HS-5 (cell line): ENCODE measurements at regions not wholly inside any gene's neighbourhood (a gene's known extent, or its start where the extent isn't known, plus 50 kb on each side); places are given as distances from the start of the nearest gene placed in this dataset.

Experiments used
- DNase-seq: peaks from one replicate; pipeline ENCODE4 v3.0.0-alpha.2; 2012; ENCODE audit warnings: low read depth

- DNase-seq = no peak
Observed at GRCh38 chr16:61323456-61323855, 712.8 kb downstream of the CDH8 start.

- no peak for DNase-seq
Observed at GRCh38 chr16:61320791-61321190, 715.4 kb downstream of the CDH8 start.

DNA sequence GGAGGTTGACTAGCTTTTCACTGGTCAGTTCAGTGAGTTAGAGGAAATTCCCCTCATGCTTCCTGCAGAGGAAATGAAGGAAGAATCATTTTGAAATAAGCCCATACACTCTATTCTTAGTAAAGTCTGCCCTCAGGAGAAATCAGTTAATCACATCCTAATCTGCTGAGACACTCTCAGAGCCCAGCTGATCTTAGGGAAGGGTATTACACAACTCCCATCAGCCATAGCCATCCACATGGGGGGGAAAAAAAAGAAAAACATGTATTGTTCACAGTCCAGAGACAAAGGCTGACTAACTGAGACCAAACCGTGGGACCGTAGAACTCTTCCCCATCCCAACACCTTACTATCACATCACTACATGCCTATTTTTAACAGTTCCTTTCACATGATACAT, 722.3 kb downstream of the CDH8 start:
- DNase-seq = no peak

DNA sequence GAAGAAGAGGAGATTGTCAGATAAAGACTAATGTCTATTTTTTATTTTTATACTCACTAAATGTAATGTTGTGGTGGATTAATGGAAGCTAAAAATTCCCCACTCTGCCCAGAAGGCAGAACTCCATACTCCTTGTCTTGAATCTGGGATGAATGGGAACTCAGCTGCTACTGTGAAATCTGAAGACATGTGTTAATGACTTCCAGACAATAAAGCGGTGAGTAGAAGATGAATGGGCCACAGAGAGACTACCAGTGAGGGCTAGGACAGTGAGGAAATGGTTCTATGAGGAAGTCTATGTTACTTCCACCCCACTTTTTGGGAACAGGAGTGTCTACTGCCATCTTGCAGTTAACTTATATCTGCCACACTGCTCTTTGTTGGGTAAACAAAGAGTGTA, 726.9 kb downstream of the CDH8 start:
- DNase-seq = no peak

DNA sequence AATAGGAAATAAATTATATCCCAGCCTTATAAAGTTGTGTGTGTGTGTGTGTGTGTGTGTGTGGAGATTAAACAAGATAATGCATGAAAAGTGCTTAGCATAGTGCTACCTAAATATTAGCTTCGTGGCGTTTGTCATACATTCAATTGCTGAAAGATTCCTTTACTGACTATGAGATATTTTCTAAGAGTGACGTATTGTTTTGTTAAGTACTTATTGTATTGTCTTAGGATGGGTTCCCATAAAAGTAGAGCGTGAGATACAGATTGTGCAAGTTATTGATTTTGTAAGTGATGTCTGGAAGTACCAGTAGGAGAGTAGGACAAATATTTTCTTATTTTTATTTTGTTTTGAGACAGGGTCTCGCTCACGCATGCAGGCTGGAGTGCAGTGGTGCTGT, 730.0 kb downstream of the CDH8 start:
- no peak for DNase-seq

- no peak for DNase-seq
Observed at GRCh38 chr16:61296814-61297213, 739.4 kb downstream of the CDH8 start.

GRCh38 chr16:61296305-61296704, 739.9 kb downstream of the CDH8 start:
- no peak for DNase-seq

- DNase-seq = no peak
Observed at GRCh38 chr16:61295311-61295710, 740.9 kb downstream of the CDH8 start.

- no peak for DNase-seq
Observed at GRCh38 chr16:61289141-61289540, 747.1 kb downstream of the CDH8 start.

DNA sequence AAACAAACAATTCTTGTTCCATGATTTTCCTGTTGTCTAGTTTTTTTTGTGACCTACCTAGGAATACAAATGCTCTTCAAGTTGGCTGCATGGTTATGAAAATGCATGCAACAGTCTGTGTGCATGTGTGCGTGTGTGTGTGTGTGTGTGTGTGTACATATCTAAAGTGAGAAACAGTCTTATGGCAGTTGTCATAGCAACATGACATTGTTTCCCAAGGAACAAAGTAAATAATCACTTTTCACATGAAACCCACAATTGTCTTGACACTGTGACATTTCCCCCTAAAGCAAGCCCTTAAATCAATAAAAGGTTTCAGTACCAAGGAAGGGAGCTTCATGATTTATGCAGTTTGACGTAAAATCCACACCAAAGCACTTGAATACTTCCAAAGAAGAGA, 758.4 kb downstream of the CDH8 start:
- no peak for DNase-seq

DNA sequence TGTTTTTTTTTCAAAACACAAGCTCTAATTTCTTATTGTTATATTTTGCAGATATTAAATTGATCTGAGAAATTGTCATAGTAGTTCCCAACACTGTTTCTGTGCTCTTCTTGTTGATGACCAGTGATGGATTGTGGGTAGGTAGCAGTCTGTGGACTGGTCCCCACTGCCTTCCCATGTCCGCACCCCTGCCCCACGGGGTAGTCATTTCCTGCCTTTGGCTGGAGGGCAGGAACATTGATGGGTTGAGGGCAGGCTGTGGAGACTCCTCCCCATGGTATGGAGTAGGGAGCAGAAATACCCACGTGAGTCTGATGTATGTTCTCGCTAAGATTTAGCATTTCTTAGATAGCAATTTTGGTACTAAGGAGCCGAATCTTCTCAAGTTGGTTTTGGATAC, 762.0 kb downstream of the CDH8 start:
- DNase-seq = no peak

DNA sequence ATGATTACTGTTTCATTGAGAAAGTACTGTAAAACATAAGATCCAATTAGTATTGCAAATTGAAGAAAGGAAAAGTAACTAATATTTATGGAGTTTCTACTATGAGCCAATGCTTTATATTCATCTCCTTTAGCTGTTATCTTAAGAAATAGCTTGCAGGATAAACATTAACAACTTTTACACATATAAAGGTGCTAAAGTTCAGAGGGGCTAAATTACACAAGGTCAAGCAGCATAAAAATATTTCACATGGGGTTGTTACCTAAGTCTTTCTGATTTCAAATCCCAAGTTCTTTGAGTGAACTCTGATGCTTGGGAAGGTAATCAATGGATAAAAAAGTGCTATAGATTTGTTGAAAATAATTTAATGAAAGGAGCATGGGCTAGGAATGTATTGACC, 765.5 kb downstream of the CDH8 start:
- DNase-seq = no peak

DNA sequence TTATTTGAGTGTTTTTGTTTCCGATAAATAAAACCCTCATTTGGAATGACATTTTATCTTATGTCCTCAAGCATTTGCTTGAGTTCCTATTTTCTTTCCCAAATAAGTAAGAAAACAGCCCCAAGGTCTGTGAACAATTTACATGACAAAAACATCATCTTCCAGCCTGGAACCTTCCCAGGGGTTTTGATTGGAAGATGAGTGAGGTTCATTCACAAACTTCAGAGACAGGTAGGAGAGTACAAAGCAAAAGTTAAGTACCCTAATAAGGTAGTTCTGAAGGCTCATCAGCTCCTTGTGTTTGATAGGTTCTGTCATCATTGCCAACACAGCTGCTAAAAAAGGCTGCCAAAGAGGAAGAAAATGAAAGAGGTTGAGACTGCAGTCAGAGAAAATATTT, 772.8 kb downstream of the CDH8 start:
- DNase-seq = no peak

DNA sequence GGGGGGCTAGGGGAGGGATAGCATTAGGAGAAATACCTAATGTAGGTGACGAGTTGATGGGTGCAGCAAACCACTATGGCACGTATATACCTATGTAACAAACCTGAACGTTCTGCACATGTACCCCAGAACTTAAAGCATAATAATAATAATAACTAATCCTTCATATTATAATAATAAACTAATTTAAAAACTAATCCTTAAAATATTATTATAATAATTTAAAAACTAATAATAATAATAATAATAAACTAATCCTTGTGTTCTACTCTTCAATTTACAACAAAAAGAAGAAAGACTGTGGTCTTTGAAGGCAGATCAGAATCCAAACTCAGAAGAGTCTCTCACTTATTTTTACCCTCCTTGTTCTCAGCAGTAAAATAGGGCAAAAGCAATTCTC, 774.9 kb downstream of the CDH8 start:
- no peak for DNase-seq

GRCh38 chr16:61246592-61246991, 789.6 kb downstream of the CDH8 start:
- DNase-seq = no peak

DNA sequence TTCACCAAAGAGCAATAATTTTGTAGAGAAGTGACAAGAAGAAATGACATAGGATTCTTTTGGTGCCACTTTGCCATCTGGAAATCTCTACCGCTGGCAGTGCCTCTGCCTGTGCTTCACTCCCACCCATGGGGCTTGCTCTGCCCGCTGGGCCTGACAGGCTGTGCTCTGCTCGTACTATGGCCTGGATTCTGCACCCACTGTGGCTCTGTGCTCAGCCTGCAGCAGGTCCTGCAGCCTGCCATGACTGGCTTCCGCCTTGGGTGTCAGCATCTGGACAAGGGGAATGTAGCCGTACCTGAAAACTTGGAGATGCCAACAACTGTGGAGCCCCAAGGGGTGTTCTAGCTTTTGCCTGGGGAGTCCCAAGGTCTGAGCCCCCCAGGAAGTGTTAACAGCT, 792.3 kb downstream of the CDH8 start:
- no peak for DNase-seq

DNA sequence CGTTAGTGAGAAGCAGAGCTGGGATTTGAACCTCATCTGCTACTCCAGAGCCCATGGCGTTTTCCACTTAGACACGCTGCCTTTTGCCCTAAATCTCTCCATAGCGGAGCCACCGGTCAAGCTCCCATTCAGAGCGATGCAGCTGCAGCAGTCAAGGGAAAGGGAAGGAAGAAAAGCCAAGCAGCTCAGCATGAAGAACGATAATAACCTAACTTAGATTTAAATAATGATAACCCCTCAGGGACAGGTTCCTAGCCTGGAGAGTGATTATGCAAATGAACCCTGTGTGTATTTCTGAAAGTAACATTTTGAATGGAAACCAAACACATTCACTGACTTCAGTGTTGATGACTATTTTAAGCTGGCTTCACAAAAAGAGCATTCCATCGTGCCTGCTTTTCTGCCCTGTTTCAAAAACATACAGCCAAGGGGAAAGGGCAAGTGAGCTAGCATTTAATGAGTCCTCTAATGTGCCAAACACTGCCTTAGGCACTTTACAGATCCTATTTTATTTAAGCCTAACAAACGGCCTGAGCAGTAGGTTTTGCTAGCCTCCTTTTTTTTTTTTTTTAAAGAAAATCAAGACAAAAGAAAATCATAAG, 798.3 kb downstream of the CDH8 start:
- DNase-seq = no peak

DNA sequence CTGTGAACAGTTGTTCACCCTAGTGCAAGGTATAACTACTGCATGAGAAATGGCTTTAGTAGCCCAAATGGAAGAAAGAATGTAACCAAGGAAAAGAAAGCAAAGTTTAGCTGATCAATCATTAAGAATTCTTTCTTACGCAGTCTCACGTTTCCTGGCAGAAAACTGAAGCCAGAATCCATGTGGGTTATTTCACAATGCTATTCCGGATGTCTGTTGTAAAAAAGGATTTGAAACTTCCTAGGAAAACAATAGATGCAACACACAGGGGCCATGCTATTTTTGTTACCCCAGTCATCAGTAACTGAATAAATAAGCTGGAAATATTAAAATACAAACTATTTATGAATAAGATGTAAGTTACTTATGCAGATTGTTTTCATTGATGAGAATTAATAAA, 802.5 kb downstream of the CDH8 start:
- DNase-seq = no peak

GRCh38 chr16:61228371-61228770, 807.9 kb downstream of the CDH8 start:
- DNase-seq = no peak

GRCh38 chr16:61215605-61216004, 820.6 kb downstream of the CDH8 start:
- DNase-seq = no peak

DNA sequence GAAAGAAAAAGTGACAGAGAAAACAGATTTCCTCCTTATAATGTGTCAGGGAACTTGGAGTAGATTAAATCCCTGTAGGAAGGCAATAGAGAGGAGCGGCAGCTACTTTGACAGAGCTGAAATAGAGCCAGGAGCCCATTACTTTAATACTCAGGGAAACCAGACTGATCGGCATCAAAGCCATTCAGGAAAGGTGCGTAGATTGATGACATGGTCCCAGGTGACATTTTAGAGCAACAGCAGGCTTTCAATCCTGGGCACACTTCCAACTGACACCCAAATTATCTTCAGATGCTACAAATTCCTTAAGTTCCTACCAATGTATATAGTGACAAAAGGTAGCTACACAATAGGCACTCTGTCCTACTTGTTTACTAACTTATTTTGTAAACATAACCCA, 821.5 kb downstream of the CDH8 start:
- no peak for DNase-seq

- DNase-seq = no peak
Observed at GRCh38 chr16:61210076-61210475, 826.2 kb downstream of the CDH8 start.

DNA sequence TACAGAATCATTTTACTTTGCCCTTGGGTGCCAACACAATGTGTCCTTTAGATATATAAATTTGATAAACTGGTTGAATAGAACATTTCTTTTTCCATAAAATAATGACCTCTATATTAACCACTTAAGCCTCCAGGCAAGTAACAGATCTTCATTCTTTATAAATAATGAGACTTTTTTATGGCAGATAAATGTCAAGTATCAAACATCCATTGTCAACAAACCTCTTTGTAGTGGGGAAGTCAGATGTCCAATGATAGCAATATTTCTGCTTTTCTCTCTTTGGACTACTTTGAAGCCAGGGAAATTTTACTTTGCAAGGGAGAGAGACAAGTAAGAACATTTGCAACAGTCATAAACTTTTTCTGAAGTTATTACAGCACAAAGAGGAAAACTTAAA, 841.2 kb downstream of the CDH8 start:
- DNase-seq = no peak

DNA sequence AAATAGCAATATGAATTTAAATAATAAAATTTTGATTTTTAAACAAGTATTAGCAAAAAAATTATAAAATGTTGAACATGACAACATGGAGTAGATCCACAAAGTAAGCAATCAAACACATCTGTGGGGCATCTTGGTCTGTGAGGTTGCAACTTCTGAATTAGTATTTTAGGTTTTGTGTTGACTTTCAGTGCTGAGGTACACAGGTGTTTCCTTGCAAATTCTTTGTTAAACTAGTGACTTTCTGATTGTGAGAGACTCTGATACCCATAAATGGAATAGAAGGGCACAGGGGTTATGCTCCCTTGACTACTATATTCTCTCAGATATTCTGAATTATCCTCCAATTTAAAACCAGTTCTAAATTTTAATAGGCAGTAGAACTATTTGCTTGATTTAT, 841.7 kb downstream of the CDH8 start:
- DNase-seq = no peak

- DNase-seq = no peak
Observed at GRCh38 chr16:61182391-61182790, 853.8 kb downstream of the CDH8 start.
